ENCODE measurements at regions not wholly inside any gene's neighbourhood (a gene's known extent, or its start where the extent isn't known, plus 50 kb on each side); places are given as distances from the start of the nearest gene placed in this dataset.

- no peaks in the 10 kb centered on the region for H3K27me3 ChIP-seq (ENCODE audit: insufficient read depth, poor library complexity, severe bottlenecking)
- H3K4me3 ChIP-seq (ENCODE audit: severe bottlenecking) = no peak overlapping the region
- no peaks in the 10 kb centered on the region for H3K4me1 ChIP-seq (ENCODE audit: insufficient read depth, poor library complexity, severe bottlenecking)
- H3K36me3 ChIP-seq (ENCODE audit: low read depth) = no peaks in the 10 kb centered on the region
- no peaks in the 10 kb centered on the region for H3K9me3 ChIP-seq (ENCODE audit: severe bottlenecking)
- no peak overlapping the region for H3K27ac ChIP-seq (ENCODE audit: poor library complexity, severe bottlenecking)
- ATAC-seq (ENCODE audit: low read depth) (no peak), DNase-seq (ENCODE audit: low spot score) (no peak)
- TF ChIP-seq, protein P1, sequence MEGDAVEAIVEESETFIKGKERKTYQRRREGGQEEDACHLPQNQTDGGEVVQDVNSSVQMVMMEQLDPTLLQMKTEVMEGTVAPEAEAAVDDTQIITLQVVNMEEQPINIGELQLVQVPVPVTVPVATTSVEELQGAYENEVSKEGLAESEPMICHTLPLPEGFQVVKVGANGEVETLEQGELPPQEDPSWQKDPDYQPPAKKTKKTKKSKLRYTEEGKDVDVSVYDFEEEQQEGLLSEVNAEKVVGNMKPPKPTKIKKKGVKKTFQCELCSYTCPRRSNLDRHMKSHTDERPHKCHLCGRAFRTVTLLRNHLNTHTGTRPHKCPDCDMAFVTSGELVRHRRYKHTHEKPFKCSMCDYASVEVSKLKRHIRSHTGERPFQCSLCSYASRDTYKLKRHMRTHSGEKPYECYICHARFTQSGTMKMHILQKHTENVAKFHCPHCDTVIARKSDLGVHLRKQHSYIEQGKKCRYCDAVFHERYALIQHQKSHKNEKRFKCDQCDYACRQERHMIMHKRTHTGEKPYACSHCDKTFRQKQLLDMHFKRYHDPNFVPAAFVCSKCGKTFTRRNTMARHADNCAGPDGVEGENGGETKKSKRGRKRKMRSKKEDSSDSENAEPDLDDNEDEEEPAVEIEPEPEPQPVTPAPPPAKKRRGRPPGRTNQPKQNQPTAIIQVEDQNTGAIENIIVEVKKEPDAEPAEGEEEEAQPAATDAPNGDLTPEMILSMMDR (IDR thresholded peaks at IDR 0.05; ENCODE audit: poor library complexity, severe bottlenecking) = no peak
Observed at GRCh38 chr6:63094947-63095346, 116.3 kb upstream of the FKBP1C start.

GRCh38 chr6:63097222-63097621 lies 114.0 kb upstream of the FKBP1C start:
- no peak overlapping the region for H3K27ac ChIP-seq (ENCODE audit: poor library complexity, severe bottlenecking)
- TF ChIP-seq, protein P1 (IDR thresholded peaks at IDR 0.05; ENCODE audit: poor library complexity, severe bottlenecking) = no peak
- H3K9me3 ChIP-seq (ENCODE audit: severe bottlenecking) = no peaks in the 10 kb centered on the region
- H3K4me3 ChIP-seq (ENCODE audit: severe bottlenecking) = no peak overlapping the region
- DNase-seq (ENCODE audit: low spot score) (no peak), ATAC-seq (ENCODE audit: low read depth) (no peak)
- H3K4me1 ChIP-seq (ENCODE audit: insufficient read depth, poor library complexity, severe bottlenecking) = no peaks in the 10 kb centered on the region
- no peaks in the 10 kb centered on the region for H3K36me3 ChIP-seq (ENCODE audit: low read depth)
- no peaks in the 10 kb centered on the region for H3K27me3 ChIP-seq (ENCODE audit: insufficient read depth, poor library complexity, severe bottlenecking)

GRCh38 chr6:63098789-63099188 lies 112.5 kb upstream of the FKBP1C start:
- DNase-seq (ENCODE audit: low spot score) (no peak), ATAC-seq (ENCODE audit: low read depth) (no peak)
- Histone ChIP-seq H3K27me3 (ENCODE audit: insufficient read depth, poor library complexity, severe bottlenecking) (no peaks in the 10 kb centered on the region), H3K4me1 (ENCODE audit: insufficient read depth, poor library complexity, severe bottlenecking) (no peaks in the 10 kb centered on the region), H3K36me3 (ENCODE audit: low read depth) (no peaks in the 10 kb centered on the region), H3K9me3 (ENCODE audit: severe bottlenecking) (no peaks in the 10 kb centered on the region), H3K4me3 (ENCODE audit: severe bottlenecking) (no peak overlapping the region), H3K27ac (ENCODE audit: poor library complexity, severe bottlenecking) (no peak overlapping the region)
- TF ChIP-seq, protein P1 (IDR thresholded peaks at IDR 0.05; ENCODE audit: poor library complexity, severe bottlenecking) = no peak

DNA sequence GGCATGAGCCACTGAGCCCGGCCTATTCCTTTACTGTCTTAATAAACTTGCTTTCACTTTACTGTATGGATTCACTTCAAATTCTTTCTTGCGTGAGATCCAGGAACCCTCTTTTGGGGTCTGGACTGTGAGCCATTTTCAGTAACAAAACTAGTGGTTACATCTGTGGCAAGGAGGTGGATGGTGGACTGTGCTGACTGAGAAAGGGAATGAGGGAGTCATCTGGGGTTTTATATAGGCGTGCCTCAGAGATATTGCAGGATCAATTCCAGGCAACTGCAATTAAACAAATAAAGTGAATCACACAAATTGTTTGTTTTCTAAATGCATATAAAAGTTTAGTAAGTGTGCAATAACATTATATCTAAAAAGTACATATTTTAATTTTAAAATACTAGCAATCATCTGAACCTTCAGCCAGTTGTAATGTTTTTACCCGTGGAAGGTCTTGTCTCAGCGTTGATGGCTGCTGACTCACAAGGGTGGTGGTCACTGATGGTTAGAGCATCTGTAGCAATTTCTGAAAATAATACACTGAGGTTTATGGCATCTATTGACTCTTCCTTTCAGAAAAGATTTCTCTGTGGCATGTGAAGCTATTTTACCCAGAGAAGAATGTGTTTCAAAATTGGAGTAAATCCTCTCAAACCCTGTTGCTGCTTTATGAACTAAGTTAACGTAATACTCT lies 111.4 kb upstream of the FKBP1C start:
- Histone ChIP-seq H3K9me3 (ENCODE audit: severe bottlenecking) (no peaks in the 10 kb centered on the region), H3K27ac (ENCODE audit: poor library complexity, severe bottlenecking) (no peak overlapping the region), H3K4me1 (ENCODE audit: insufficient read depth, poor library complexity, severe bottlenecking) (no peaks in the 10 kb centered on the region), H3K27me3 (ENCODE audit: insufficient read depth, poor library complexity, severe bottlenecking) (no peaks in the 10 kb centered on the region), H3K36me3 (ENCODE audit: low read depth) (no peaks in the 10 kb centered on the region), H3K4me3 (ENCODE audit: severe bottlenecking) (no peak overlapping the region)
- DNase-seq (ENCODE audit: low spot score) (no peak), ATAC-seq (ENCODE audit: low read depth) (no peak)
- TF ChIP-seq, protein P1 (IDR thresholded peaks at IDR 0.05; ENCODE audit: poor library complexity, severe bottlenecking) = no peak

DNA sequence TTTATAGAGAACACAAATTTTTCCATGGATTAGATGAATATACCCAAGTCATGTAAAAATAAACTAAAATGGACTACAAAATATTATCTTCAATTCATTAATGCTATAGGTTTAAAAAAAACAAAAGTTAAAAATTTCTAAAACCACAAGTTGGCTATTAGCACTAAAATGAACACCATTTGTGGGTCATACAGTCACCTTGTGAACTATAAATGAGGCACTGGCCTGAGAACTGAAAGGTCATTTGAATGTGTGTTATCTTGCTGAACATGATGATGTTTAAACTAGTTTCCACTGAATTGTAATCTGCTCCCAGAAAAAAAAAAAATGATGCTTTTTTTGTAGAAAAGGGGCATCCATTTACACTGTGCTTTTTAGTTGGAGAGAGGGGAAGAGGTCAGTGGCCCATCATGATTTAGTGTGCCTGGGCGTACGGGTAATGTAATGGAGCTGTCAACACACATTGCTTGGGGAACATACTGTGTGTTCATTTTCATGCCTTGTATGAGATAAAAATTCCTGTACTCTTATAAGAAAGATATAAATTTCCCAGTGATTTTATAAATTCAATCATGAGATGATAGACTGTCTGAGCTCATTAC lies 96.6 kb upstream of the FKBP1C start:
- TF ChIP-seq, protein P1 (IDR thresholded peaks at IDR 0.05; ENCODE audit: poor library complexity, severe bottlenecking) = no peak
- Histone ChIP-seq H3K27me3 (ENCODE audit: insufficient read depth, poor library complexity, severe bottlenecking) (no peaks in the 10 kb centered on the region), H3K9me3 (ENCODE audit: severe bottlenecking) (no peaks in the 10 kb centered on the region), H3K4me3 (ENCODE audit: severe bottlenecking) (no peak overlapping the region), H3K36me3 (ENCODE audit: low read depth) (no peaks in the 10 kb centered on the region), H3K27ac (ENCODE audit: poor library complexity, severe bottlenecking) (no peak overlapping the region), H3K4me1 (ENCODE audit: insufficient read depth, poor library complexity, severe bottlenecking) (no peaks in the 10 kb centered on the region)
- ATAC-seq (ENCODE audit: low read depth) (no peak), DNase-seq (ENCODE audit: low spot score) (no peak)
